ENCODE measurements at regions not wholly inside any gene's neighbourhood (a gene's known extent, or its start where the extent isn't known, plus 50 kb on each side); places are given as distances from the start of the nearest gene placed in this dataset.

GRCh38 chr14:82855912-82856391 is 1322.3 kb upstream of the SEL1L start:
- TF ChIP-seq CTCF (tag by site-specific recombination; IDR thresholded peaks at IDR 0.05) (no peak), ZNF280D (tag by site-specific recombination; IDR thresholded peaks at IDR 0.05) (no peak)
